GM18861 (cell line): ENCODE measurements at regions not wholly inside any gene's neighbourhood (a gene's known extent, or its start where the extent isn't known, plus 50 kb on each side); places are given as distances from the start of the nearest gene placed in this dataset.

Experiments used
- ATAC-seq: cut with Tn5 transposase; IDR thresholded peaks from one replicate; pipeline ENCODE4 v1.9.1; 2021; ENCODE audit not compliant: unreplicated experiment

GRCh38 chr3:99131876-99132275 lies 230.4 kb upstream of the DCBLD2 start:
- no peak for ATAC-seq

GRCh38 chr3:99128725-99129505 lies 227.4 kb upstream of the DCBLD2 start:
- no peak for ATAC-seq

- no peak for ATAC-seq
These were observed 226.7 kb upstream of the DCBLD2 start for GRCh38 chr3:99128235-99128634.

- ATAC-seq = no peak
These were observed 224.8 kb upstream of the DCBLD2 start for GRCh38 chr3:99126316-99126715.

DNA sequence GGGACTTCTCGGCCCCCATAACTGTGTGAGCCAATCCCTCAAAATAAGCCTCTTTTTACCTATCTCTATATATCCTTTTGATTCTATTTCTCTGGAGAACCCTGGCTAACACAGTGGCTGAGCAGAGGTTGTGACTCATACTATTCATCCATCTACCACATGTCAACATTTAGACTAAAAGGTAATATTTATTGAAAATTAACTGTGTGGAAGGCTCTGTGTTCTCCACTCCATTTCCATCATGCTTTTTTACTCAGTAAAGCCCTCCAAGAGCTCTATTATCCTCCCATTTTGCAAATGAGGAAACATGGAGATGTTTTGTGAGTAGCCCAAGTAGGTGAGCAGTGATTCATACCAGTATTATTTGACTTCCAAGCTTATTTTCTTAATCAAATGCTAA lies 217.9 kb upstream of the DCBLD2 start:
- no peak for ATAC-seq

GRCh38 chr3:99118381-99118780 lies 216.9 kb upstream of the DCBLD2 start:
- no peak for ATAC-seq

- no peak for ATAC-seq
These were observed 213.2 kb upstream of the DCBLD2 start for GRCh38 chr3:99114565-99115291.

DNA sequence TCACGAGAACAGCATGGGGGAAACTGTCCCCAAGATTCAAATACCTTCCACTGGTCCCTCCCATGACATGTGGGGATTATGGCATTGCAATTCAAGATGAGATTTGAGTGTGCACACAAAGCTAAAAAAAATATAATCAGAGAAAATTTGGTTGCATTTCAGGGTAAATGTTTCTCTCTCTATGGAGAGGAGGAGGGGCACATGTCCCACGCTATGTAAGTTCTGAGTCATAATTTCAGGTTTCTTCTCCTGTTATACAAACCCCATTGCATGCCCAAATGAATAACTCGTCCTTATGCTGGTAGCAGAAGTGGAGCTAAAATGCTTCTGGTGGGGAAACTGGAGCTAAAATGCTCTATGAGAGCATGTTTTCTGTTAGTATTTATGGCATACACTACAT lies 209.7 kb upstream of the DCBLD2 start:
- no peak for ATAC-seq

DNA sequence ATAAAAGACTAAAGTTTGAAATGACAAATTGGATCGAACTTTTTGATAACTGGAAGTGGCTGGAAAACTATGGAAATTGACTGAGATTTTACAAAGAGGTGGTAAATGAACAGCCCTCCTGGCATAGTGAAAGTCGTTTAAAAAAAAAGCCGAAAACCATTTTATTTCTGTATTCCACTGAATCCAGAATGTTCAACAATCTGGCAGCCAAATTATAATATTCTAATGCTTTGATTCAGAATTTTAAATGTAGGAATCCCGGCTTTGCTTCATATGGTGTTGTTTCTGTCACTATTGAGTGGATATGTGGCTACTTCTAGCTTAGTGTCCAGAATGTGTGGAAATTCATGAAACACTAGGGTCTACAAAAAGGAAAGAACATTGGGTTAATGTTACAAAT lies 208.9 kb upstream of the DCBLD2 start:
- ATAC-seq = no peak

DNA sequence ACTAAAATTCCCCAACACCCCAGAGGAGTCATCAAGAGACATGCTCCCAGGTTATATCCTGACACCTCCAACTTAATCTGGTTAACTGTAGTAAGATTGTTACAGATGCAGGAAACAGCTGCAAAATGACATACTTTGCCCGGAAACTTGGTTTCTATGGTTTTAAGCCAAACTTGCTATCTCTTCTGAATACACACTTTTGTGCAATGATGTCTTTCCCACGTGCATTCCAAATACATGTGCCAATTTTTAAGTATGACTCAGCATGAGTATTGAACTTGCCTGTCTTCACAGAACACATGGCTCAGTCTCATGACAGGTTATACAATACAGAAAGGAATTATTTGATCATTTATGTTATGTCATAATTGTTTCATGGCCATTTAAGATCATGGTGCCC lies 207.0 kb upstream of the DCBLD2 start:
- ATAC-seq = no peak

DNA sequence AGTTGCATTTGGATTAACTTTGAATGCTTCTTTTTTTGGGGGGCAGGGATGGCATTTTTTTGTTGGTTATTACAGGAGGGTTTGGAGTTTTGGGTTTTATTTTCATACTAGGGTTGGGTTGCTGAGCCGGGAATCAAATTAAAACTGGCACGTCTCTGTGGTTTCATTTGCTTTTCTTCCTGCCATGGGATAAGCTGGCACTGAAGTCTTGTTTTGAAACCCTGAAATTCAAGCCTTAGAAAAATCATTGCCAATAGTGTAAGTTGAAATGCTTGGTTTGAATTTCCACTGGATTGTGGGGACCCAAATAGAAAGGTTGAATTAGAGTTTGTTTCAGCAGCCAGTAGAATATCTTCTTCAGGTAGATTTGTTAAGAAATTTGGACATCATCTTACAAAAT lies 193.1 kb upstream of the DCBLD2 start:
- ATAC-seq = no peak

- ATAC-seq = no peak
These were observed 185.8 kb upstream of the DCBLD2 start for GRCh38 chr3:99087277-99087676.

GRCh38 chr3:99084826-99085225 lies 183.3 kb upstream of the DCBLD2 start:
- no peak for ATAC-seq

- ATAC-seq = no peak
These were observed 182.7 kb upstream of the DCBLD2 start for GRCh38 chr3:99084156-99084555.

DNA sequence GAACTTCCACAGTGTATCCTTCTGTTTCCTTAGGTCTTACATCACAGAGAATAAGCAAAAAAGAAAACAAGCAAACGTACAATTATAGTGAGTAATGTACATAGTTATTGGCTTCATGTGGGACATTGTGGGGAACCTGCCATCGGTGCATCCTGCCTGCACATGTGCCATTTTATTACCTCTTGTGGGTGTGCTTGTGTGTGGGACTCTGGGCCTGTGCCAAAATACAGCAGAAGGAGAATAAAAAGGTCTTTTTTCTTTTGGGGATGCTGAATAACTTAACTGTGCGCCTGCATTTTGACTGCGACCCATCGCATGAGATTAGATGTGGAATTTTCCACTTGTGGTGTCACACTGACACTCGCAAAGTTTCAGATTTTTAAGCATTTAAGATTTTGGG lies 169.6 kb upstream of the DCBLD2 start:
- ATAC-seq = no peak

GRCh38 chr3:99069973-99070372 lies 168.5 kb upstream of the DCBLD2 start:
- ATAC-seq = no peak

DNA sequence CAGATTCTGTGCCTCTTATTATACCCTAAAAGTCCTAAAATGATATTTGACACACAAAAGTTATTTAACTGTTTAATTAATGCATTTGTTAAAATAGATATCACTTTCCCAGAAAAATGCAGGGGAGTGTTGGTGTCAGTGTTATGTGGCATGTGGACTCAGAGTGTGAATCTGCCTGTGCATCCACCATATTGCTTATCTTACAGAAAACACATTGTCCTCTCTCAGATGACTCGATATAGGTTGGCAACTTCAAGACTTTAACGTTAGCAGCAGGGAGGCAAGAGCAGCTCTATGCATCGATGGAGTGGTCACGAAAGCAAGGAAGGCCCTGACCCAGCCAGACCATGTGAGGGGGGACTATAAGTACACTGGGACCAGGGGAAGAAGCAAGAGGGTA lies 165.4 kb upstream of the DCBLD2 start:
- no peak for ATAC-seq

GRCh38 chr3:99049164-99049563 lies 147.7 kb upstream of the DCBLD2 start:
- no peak for ATAC-seq

GRCh38 chr3:99041747-99042146 lies 140.3 kb upstream of the DCBLD2 start:
- ATAC-seq = no peak

GRCh38 chr3:99031778-99032177 lies 130.3 kb upstream of the DCBLD2 start:
- no peak for ATAC-seq

DNA sequence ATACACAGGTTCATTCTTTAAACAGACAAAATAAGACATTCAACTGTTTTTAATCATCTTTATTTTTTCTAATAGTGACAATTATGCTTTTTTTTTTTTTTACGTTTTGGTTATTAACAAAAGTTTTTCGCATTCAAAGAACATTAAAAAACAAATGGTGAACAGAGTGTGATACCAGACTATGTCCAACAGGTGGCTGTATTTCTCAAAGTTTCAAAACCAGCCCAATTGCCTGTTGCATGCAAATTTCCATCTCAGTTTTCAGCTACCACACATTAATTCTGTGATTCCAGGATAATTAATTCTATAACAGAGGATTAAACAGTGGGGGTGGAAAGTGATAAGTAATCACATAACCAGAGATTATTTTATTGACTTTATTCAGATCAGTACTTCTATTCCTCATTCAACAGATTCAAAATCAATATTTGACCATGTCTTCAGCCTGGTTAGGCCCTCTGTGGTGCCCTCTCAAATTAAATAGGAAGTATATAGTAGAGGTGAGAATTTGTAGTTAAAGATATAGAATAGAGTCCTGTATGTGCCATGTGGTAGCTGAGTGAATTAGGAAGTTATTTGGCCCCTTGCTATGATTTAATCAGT lies 122.2 kb upstream of the DCBLD2 start:
- ATAC-seq = peak; percentile 88

DNA sequence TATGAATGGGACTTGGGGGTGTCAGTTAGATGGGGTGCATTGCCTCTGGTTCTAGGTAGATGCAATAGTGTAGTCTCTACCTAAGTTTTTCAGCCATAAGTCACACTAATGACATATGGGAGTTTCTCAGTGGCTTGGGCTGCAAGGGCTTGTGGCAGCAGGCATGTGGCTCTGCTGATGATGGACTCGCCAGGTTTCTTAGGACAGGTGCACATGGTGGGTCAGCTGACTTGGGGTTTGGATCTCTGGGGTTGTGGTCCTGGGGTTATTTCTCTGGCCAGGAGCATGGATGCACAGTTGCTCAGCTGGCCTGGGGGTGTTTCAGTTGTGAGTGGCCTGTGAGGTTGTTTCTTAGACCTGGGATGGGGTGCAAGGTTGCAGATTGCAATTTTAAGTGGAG lies 120.0 kb upstream of the DCBLD2 start:
- no peak for ATAC-seq
